ENCODE measurements at regions not wholly inside any gene's neighbourhood (a gene's known extent, or its start where the extent isn't known, plus 50 kb on each side); places are given as distances from the start of the nearest gene placed in this dataset.

GRCh38 chr2:62561586-62561985 is 55.6 kb upstream of the TMEM17 start:
- DNase-seq (ENCODE audit: low read depth) = no peak
- no peak overlapping the region for H3K4me3 ChIP-seq (ENCODE audit: low read depth, low read length)
- TF ChIP-seq, protein P1, sequence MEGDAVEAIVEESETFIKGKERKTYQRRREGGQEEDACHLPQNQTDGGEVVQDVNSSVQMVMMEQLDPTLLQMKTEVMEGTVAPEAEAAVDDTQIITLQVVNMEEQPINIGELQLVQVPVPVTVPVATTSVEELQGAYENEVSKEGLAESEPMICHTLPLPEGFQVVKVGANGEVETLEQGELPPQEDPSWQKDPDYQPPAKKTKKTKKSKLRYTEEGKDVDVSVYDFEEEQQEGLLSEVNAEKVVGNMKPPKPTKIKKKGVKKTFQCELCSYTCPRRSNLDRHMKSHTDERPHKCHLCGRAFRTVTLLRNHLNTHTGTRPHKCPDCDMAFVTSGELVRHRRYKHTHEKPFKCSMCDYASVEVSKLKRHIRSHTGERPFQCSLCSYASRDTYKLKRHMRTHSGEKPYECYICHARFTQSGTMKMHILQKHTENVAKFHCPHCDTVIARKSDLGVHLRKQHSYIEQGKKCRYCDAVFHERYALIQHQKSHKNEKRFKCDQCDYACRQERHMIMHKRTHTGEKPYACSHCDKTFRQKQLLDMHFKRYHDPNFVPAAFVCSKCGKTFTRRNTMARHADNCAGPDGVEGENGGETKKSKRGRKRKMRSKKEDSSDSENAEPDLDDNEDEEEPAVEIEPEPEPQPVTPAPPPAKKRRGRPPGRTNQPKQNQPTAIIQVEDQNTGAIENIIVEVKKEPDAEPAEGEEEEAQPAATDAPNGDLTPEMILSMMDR (IDR thresholded peaks at IDR 0.05; ENCODE audit: control insufficient read depth, extremely low read depth, insufficient read depth) = no peak

GRCh38 chr2:62559582-62559981 is 53.6 kb upstream of the TMEM17 start:
- TF ChIP-seq, protein P1 (IDR thresholded peaks at IDR 0.05; ENCODE audit: control insufficient read depth, extremely low read depth, insufficient read depth) = no peak
- H3K4me3 ChIP-seq (ENCODE audit: low read depth, low read length) = no peak overlapping the region
- DNase-seq (ENCODE audit: low read depth) = no peak

DNA sequence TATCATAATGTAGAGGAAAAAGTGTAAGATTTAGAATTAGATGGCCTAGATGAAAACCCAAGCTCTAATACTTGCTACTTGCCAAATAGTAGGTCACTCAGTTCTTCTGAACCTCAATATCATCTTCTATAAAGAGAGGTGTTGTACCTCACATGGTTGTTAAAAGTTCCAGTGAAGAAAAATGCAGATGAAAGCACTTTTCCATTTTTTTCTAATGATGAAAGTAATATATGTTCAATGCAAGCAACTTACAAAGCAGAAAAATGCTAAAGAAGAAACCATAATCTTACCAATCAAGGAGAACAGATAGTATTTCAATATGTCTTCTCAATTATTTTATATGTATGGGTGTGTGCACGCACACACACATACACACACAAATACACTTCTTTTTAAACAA is 52.7 kb upstream of the TMEM17 start:
- no peak overlapping the region for H3K4me3 ChIP-seq (ENCODE audit: low read depth, low read length)
- TF ChIP-seq, protein P1 (IDR thresholded peaks at IDR 0.05; ENCODE audit: control insufficient read depth, extremely low read depth, insufficient read depth) = no peak
- DNase-seq (ENCODE audit: low read depth) = no peak

DNA sequence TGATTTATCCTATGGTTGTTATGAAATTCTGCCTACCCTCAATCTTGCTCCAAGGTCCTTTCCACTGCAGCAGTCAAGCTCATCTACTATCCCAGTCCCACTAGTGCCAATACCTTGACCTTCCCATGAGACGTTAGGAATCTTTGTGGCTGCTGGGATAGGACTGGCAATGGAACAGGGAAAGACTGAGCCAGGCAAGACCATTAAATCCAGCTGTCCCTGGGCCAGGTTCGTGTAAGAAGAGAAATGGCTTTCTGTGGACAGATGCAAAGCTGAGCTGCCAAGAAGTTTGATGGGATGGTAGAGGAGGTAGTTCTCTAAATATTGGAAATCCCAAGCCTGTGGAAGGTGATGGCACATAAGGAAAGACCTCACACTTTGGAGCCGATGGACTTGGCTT is 50.1 kb upstream of the TMEM17 start:
- TF ChIP-seq, protein P1 (IDR thresholded peaks at IDR 0.05; ENCODE audit: control insufficient read depth, extremely low read depth, insufficient read depth) = no peak

More for the DNA sequence above, 50.1 kb upstream of the TMEM17 start:
- no peak for DNase-seq (ENCODE audit: low read depth)
- H3K4me3 ChIP-seq (ENCODE audit: low read depth, low read length) = no peak overlapping the region

Measured in LNCaP clone FGC (cell line).